Fibroblast of mammary gland (primary cell): ENCODE measurements at regions not wholly inside any gene's neighbourhood (a gene's known extent, or its start where the extent isn't known, plus 50 kb on each side); places are given as distances from the start of the nearest gene placed in this dataset.

Experiments used
- DNase-seq: peaks from one replicate; pipeline ENCODE4 v3.0.0-alpha.2; 2010; ENCODE audit warnings: low read depth
- H3K4me3 ChIP-seq: 2 replicates; pipeline ENCODE4 v1.5.1; 2011; ENCODE audit warnings: low read depth, mild to moderate bottlenecking, low read length, moderate library complexity; ENCODE audit not compliant: control insufficient read depth
- TF ChIP-seq, protein P1 (sequence below): conservative IDR thresholded peaks from 2 replicates; pipeline ENCODE4 v1.5.1; 2011; ENCODE audit warnings: low read depth, low read length, inconsistent platforms; ENCODE audit not compliant: control insufficient read depth, insufficient read depth

DNA sequence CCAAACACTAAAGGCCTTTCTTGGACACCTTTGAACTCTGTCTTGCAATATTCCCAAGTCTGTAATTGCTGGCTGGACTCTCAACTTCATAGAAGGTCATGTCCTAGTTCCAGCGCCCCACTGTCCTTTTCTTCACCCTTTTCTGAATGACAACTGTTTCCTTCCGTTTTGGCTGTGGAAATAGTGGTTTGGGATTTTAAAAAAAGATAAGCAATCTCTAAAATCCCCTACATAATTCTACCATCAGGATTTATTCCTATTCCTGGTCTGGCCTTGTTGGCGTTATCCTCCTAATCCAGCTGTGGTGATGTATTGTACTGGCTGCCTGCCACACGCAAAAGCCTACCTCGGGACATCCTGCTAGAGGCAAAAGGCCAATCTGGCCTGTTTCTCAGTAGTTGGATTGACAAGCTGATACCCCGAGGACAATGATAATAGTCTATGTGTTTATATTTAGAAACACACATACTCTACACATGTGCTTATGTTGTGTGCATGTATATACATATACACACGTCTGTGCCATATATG lies 440.3 kb upstream of the DPH6 start:
- TF ChIP-seq, protein P1, sequence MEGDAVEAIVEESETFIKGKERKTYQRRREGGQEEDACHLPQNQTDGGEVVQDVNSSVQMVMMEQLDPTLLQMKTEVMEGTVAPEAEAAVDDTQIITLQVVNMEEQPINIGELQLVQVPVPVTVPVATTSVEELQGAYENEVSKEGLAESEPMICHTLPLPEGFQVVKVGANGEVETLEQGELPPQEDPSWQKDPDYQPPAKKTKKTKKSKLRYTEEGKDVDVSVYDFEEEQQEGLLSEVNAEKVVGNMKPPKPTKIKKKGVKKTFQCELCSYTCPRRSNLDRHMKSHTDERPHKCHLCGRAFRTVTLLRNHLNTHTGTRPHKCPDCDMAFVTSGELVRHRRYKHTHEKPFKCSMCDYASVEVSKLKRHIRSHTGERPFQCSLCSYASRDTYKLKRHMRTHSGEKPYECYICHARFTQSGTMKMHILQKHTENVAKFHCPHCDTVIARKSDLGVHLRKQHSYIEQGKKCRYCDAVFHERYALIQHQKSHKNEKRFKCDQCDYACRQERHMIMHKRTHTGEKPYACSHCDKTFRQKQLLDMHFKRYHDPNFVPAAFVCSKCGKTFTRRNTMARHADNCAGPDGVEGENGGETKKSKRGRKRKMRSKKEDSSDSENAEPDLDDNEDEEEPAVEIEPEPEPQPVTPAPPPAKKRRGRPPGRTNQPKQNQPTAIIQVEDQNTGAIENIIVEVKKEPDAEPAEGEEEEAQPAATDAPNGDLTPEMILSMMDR: no peak
- H3K4me3 ChIP-seq: no peak overlapping the region
- peak; percentile 44 for DNase-seq

DNA sequence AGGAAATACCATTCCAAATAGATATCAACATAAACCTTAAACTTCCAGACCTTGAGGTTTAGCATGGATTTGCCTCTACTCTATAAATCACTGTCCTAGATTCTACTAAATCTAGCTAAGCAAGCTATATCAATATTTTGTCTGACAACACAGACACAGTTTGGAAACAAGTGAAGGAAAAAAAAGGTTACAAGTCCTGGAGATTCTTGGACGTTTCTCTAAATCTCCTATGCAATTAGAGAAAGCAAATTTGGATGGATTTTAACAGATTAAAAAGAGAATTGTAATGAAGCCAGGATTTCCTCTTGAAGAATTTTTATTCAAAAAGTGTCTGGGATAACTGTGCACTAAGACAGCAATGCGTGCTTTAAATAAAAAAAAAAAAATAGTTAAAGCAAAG lies 441.1 kb upstream of the DPH6 start:
- no peak for DNase-seq
- TF ChIP-seq, protein P1: no peak
- no peak overlapping the region for H3K4me3 ChIP-seq

DNA sequence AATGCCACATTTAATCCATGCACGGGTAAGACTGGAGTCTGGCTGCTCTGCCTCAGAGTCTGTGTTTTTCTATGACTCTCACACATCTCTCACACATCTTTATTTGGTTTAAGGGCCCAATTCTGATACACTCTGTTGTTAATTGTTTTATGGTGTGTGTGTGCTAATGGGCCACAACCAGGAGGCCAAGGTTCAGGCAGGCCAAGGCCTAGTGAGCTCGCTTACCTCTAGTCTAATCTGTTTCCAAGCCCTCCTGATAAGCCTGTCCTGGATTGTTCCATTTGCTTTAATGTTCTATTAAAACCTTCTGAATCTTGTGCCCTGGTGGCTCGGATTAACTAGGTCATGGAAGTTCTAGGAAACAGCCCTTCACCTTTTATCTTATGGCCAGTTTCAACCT lies 445.4 kb upstream of the DPH6 start:
- DNase-seq: no peak
- H3K4me3 ChIP-seq: no peak overlapping the region
- TF ChIP-seq, protein P1: no peak

DNA sequence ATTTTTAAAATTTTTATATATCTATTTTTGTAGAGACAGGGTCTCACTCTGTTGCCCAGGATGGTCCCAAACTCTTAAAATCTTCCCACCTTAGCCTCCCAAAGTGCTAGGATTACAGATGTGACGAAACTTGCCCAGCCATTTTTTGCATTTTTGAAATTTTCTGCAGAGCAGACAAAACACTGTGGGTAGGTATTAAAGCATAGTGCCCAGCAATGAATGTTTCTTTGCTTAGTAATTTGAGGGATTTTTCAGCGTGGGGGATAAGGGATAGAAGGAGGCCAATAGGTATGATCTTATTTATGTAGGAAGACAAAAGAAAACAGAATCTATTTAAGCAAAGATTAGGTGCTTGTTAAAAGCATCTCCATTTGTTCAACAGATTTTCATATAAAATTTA lies 446.8 kb upstream of the DPH6 start:
- TF ChIP-seq, protein P1: no peak
- no peak for DNase-seq
- H3K4me3 ChIP-seq: no peak overlapping the region

DNA sequence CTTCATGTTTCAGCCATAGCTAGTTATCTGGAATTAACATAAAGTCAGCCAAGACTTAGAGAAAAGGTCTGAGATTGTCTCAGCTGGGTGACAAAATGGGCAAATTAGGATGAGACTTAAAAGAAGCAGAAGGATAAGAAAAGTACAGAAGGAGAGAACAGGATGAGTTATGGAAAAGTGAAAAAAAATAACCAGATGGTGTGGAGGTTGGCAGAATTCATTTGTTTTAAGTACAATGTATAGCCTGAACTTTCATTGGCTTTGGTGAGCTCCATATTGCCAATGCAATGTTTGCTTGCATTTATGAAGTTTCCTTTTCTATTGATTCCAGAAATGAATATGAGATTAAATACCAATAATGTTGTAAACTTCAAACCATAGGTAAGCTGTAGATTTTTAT lies 447.2 kb upstream of the DPH6 start:
- no peak for DNase-seq
- TF ChIP-seq, protein P1: no peak
- H3K4me3 ChIP-seq: no peak overlapping the region

DNA sequence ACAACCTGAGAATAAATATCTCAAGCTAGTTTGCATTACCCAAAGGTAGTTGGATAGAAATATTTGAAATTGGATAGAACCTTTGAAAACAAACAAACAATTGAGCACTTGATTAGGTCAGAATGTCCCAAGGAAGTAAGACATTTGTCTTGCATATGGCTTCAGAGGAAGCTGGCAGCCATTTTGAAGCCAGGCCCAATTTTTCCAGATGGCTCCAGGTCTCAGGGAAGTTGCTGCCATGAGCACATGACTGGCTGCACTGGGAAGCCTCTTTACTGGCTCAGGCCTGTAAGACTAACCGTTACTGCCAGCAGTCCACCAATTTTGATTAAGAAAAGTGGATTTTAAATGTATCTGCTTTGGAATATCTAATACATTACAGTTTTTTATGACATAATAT lies 448.9 kb upstream of the DPH6 start:
- TF ChIP-seq, protein P1: no peak
- H3K4me3 ChIP-seq: no peak overlapping the region
- no peak for DNase-seq
